Activated gamma-delta T cell treated with Interleukin-2 at 50 U/mL for 16 hours (primary cell): ENCODE measurements at regions not wholly inside any gene's neighbourhood (a gene's known extent, or its start where the extent isn't known, plus 50 kb on each side); places are given as distances from the start of the nearest gene placed in this dataset.

Experiments
- DNase-seq: peaks from one replicate; pipeline ENCODE4 v3.0.0-alpha.2; 2020

- DNase-seq, result no peak
Measured at GRCh38 chr14:65879248-65880009, 466.9 kb downstream of the FUT8 start.

- no peak for DNase-seq
Measured at GRCh38 chr14:65880507-65880906, 468.0 kb downstream of the FUT8 start.

- DNase-seq, result no peak
Measured at GRCh38 chr14:65881642-65882041, 469.1 kb downstream of the FUT8 start.

- DNase-seq, result no peak
Measured at GRCh38 chr14:65888677-65889076, 476.1 kb downstream of the FUT8 start.

GRCh38 chr14:65892315-65892714 lies 479.8 kb downstream of the FUT8 start:
- DNase-seq, result no peak

- no peak for DNase-seq
Measured at GRCh38 chr14:65900164-65900563, 487.6 kb downstream of the FUT8 start.

- no peak for DNase-seq
Measured at GRCh38 chr14:65901595-65901994, 489.1 kb downstream of the FUT8 start.

- DNase-seq, result no peak
Measured at GRCh38 chr14:65904988-65905387, 492.5 kb downstream of the FUT8 start.

- DNase-seq, result no peak
Measured at GRCh38 chr14:65906344-65906743, 493.8 kb downstream of the FUT8 start.

GRCh38 chr14:65906948-65907347 lies 494.4 kb downstream of the FUT8 start:
- DNase-seq, result no peak

GRCh38 chr14:65910108-65910786 lies 497.7 kb downstream of the FUT8 start:
- DNase-seq, result no peak

GRCh38 chr14:65915125-65915524 lies 502.6 kb downstream of the FUT8 start:
- DNase-seq, result no peak

- no peak for DNase-seq
Measured at GRCh38 chr14:65916055-65916454, 503.5 kb downstream of the FUT8 start.

- DNase-seq, result no peak
Measured at GRCh38 chr14:65920996-65921395, 508.5 kb downstream of the FUT8 start.

GRCh38 chr14:65922142-65922541 lies 509.6 kb downstream of the FUT8 start:
- DNase-seq, result no peak

GRCh38 chr14:65926504-65926903 lies 514.0 kb downstream of the FUT8 start:
- DNase-seq, result no peak

GRCh38 chr14:65926935-65927700 lies 514.6 kb downstream of the FUT8 start:
- no peak for DNase-seq

GRCh38 chr14:65927931-65928356 lies 515.4 kb downstream of the FUT8 start:
- DNase-seq, result peak; percentile 62

GRCh38 chr14:65928995-65929394 lies 516.5 kb downstream of the FUT8 start:
- DNase-seq, result no peak

- no peak for DNase-seq
Measured at GRCh38 chr14:65933400-65934069, 521.0 kb downstream of the FUT8 start.

- DNase-seq, result no peak
Measured at GRCh38 chr14:65934070-65934435, 521.5 kb downstream of the FUT8 start.

GRCh38 chr14:65936342-65936975 lies 523.9 kb downstream of the FUT8 start:
- no peak for DNase-seq
